ENCODE measurements at regions not wholly inside any gene's neighbourhood (a gene's known extent, or its start where the extent isn't known, plus 50 kb on each side); places are given as distances from the start of the nearest gene placed in this dataset.

- DNase-seq (ENCODE audit: low read depth in 2 of 3, low spot score in 2 of 3): no peak
Measured at GRCh38 chr5:63894690-63895089, 67.6 kb downstream of the HTR1A start.

- no peak for DNase-seq (ENCODE audit: low read depth in 2 of 3, low spot score in 2 of 3)
Measured at GRCh38 chr5:63878788-63879187, 83.5 kb downstream of the HTR1A start.

DNA sequence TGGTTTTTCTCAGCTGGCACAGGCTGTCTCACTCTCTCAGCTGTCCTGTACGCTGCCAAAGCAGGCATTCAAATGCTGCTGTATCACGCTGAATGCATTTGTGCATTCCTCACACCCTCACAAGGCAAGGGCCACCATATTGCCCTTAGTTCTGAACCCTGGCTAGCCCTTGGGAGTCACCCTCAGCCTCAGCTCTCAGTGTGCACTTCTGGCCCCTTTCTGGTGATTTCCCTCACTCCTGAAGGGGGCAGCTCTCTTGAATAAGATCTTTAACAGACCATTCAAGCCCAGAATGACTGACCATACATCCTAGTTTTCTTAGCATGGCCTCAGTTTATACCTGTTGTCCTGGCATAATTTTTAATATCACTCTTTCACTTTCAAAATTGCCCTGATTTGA is 84.3 kb downstream of the HTR1A start:
- no peak for DNase-seq (ENCODE audit: low read depth in 2 of 3, low spot score in 2 of 3)

DNA sequence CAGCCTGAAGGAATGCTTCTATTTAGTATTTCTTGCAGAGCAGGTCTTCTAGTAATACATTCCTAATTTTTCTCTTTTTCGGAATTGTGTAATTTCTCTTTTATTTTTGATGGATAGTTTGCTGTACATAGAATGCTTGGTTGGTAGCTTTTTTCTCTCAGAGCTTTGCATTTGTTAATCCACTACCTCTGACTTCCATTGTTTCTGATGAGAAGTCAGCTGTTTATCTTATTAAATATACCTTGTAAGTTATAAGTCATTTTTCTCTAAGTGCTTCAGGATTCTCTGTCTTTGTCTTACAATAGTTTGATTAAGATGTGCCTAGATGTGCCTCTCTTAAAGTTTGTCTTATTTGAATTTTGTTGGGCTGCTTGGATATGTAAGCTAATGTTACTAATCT is 101.9 kb downstream of the HTR1A start:
- peak in 1 of 3 donors; percentile 0 for DNase-seq (ENCODE audit: low read depth in 2 of 3, low spot score in 2 of 3)

DNA sequence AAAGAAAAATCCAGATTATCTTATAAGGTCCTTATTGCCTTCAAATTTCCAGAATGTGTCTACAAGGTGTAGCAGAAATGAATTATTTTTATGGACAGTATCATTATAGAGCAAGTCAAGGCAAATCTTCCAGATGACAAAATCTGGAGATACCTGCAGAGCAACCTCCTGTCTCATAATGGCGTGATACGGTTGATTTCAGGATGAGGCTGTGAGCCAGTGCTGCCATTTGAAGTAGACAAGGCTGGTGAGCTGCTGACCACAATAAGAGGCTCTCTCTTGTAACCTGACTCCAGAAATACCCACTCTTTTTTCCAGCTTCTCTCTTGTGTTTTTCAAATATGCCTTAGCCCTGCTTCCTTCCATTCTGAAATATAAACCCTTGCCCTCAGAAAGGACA is 108.2 kb downstream of the HTR1A start:
- DNase-seq (ENCODE audit: low read depth in 2 of 3, low spot score in 2 of 3): no peak

DNA sequence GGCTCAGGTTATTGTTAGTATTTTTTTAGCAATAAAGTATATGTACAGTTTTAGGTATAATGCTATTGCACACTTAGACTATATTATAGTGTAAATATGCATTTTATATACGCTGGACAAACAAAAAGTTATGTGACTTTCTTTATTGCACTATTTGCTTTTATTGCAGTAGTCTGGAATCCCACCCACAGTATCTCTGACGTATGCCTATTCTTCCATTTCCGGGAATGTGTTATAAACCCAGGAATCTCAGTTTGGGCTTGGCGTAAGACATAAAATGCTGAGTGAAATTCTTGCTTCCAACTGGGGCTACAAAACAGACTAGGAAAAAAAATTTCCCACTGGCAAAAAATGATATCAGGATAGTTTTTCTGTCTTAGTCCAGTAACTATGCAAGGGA is 119.1 kb downstream of the HTR1A start:
- no peak for DNase-seq (ENCODE audit: low read depth in 2 of 3, low spot score in 2 of 3)

GRCh38 chr5:63837437-63837836 is 124.8 kb downstream of the HTR1A start:
- DNase-seq (ENCODE audit: low read depth in 2 of 3, low spot score in 2 of 3): no peak

DNA sequence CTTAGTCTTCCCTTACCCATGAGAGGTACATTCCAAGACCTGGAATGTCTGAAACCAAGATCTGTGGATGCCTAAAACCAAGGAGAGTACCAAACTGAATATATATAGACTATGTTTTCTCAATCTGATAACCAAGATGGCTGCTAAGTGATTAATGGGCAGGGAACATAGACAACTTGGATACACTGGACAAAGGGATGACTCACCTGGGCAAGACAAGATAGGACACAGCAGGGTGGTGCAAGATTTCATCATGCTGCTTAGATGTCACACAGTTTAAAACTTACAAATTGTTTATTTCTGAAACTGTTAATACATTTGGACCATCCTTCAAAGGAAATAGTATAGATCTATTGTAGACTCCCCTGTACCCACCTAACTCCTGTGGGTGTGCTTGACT is 130.9 kb downstream of the HTR1A start:
- no peak for DNase-seq (ENCODE audit: low read depth in 2 of 3, low spot score in 2 of 3)

DNA sequence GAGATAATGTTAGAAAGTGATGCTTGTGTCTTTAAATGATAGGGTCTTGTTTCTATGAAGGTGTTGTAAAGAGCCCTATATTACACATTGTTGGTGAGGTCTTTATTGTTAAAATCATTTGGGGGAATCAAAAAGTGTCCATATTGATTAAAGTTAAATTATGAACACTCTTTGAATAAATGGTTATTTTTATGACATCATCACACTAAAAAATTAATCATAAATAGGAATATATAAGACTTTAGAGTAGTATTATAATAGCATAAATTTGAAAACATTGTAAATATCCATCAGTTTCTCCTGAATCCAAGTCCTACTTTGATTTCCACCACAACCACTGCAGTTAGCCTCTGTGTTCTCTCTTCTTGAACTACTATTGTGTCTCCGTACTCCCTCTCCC is 136.3 kb downstream of the HTR1A start:
- DNase-seq (ENCODE audit: low read depth in 2 of 3, low spot score in 2 of 3): no peak

DNA sequence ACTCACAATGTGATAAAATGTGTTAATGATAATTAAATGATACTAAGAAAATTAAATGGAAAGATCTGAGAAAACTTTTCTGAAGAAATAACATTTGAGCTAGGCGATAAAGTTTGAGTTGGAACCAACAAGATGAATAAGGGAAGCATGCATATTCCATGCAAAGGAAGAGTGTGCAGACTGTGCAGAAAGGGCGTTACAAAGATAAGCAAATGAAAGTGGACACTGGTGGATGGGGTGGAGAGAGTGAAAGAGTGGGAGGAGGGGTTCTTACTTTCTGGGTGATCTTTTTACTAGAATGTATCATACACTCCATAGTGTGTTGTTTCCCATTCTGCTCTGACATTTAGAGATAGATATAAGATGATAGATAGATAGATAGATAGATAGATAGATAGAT is 138.7 kb downstream of the HTR1A start:
- no peak for DNase-seq (ENCODE audit: low read depth in 2 of 3, low spot score in 2 of 3)

DNA sequence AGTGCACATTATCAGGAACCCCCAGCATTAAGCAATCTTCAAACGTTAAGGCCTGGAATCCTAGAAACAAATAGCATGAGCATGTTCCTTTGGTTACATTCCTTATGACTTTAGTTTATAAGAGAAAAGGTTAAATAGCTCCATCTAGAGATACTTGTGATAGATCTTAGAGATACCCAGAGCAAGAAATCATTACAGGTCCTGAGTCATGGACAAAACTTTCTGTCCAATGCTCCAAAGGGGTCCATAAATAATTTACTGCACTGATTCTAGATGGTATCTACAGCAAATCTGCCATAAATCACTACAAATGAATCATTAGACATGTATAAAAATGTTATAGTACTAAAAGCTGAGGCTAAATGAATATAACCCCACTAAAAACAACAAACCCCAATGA is 139.6 kb downstream of the HTR1A start:
- DNase-seq (ENCODE audit: low read depth in 2 of 3, low spot score in 2 of 3): no peak

- no peak for DNase-seq (ENCODE audit: low read depth in 2 of 3, low spot score in 2 of 3)
Measured at GRCh38 chr5:63820577-63820976, 141.7 kb downstream of the HTR1A start.

DNA sequence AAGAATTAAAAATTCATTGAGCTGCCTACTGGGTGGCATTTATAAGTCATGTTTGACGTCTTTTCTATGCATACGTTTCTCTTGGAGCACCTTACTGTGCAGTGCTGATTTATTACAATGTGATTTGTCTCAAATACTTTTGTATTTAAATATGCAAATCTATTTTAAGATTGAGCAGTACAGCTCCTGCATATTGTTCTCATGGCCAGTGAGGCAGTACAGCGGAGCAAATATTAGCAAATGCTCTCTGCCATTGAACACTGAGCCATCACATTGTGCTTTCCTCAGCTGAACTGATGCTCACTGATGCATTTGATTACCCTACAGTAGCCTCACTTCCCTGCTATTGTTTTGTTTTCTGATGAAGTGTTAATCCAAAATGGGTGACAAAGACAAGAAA is 149.6 kb downstream of the HTR1A start:
- DNase-seq (ENCODE audit: low read depth in 2 of 3, low spot score in 2 of 3): no peak

DNA sequence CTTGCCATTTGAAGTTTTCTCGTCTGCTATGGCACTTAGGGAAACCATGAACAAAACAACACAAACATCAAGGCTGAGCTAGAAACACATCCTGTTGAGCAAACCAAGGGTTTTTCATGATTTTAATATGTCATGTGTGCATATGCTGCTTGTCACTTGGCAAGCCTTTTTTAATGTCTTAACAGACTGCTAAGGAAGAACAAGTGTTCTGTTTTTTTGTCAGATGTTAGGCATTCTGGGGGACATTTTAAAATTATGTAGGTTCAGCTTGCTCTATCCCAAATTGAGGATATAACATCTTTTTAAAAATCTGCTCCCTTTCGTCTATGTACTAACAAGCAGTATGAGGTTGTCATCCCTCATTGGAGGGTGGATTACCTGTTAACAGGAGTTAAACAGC is 150.3 kb downstream of the HTR1A start:
- DNase-seq (ENCODE audit: low read depth in 2 of 3, low spot score in 2 of 3): no peak

GRCh38 chr5:63811286-63811685 is 151.0 kb downstream of the HTR1A start:
- DNase-seq (ENCODE audit: low read depth in 2 of 3, low spot score in 2 of 3): no peak

DNA sequence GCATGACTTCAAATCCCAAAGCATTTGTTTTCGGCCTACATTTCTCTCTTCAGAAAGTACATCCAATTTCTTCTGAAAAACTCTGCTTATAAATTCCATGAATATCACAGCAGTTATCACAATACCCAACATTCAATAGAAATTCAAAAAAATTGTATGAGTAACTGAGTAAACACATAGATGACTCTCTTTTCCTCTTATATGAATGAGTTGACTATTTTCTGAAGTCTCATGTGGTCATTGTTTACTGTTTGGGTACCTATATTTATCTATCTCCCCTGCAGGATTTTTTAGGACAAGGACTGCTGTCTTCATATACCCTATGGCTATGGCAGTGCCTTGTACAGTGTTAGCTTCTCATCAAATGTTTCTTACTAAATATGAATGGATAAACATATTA is 157.1 kb downstream of the HTR1A start:
- DNase-seq (ENCODE audit: low read depth in 2 of 3, low spot score in 2 of 3): no peak

GRCh38 chr5:63803165-63803564 is 159.1 kb downstream of the HTR1A start:
- no peak for DNase-seq (ENCODE audit: low read depth in 2 of 3, low spot score in 2 of 3)

GRCh38 chr5:63794979-63795378 is 167.3 kb downstream of the HTR1A start:
- DNase-seq (ENCODE audit: low read depth in 2 of 3, low spot score in 2 of 3): no peak

GRCh38 chr5:63794296-63794695 is 167.9 kb downstream of the HTR1A start:
- no peak for DNase-seq (ENCODE audit: low read depth in 2 of 3, low spot score in 2 of 3)

DNA sequence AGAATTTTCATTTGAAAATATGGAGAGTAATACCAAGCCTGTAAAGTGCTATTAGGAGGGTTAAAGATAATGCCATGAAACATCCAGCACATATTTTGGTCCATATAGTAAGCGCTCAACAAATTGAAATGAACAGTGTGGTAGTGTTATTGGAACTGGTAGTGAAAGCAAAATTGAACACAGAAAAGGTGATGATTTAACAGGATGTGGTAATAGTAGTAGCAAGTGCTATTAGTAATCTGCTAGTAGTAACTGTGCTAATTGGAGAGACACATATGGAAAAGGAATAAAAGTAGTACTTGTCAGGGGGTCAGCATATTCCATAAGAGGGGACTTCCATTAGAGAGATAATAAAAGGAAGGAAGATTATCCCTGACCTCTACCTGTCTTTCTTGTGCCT is 187.3 kb downstream of the HTR1A start:
- no peak for DNase-seq (ENCODE audit: low read depth in 2 of 3, low spot score in 2 of 3)

DNA sequence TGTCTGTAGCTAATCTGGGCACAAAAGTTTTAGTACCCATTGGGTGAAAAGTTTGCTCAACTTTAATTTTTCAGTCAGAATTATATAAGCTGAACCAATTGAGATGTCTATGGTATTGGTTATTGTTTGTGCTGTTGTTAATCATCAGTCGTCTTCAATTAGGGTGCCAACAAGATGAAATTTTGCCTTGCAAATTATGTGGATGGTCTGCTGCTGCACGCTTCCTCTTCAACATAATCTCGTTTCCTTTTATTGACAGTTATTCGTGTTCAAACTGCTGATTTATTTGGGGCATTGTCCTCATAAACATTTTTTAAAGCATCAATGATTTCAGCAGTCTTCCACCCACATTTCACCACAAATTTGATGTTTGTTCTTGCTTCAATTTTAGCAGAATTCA is 194.0 kb downstream of the HTR1A start:
- DNase-seq (ENCODE audit: low read depth in 2 of 3, low spot score in 2 of 3): no peak

DNA sequence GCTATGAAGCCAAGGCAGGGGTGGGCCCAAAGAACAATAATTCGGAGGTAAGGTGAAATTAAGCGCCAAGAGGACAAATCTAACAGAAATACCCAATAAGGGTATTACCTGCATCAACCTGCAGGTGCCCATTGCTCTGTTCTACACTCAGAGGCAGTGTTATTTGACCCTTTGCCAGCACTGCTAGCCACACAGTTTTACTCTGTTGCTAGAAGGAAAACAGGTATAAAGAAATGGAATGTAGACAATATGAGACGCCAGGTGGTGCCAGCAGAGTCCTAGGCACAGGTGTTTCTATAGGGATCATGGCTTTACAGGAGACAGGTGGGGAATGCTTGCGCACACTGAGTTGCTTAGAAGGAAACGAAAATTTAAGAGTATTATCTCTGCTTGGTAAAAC is 201.3 kb downstream of the HTR1A start:
- DNase-seq (ENCODE audit: low read depth in 2 of 3, low spot score in 2 of 3): no peak

- no peak for DNase-seq (ENCODE audit: low read depth in 2 of 3, low spot score in 2 of 3)
Measured at GRCh38 chr5:63743096-63743798, 219.0 kb downstream of the HTR1A start.
